Activated naive CD4-positive, alpha-beta T cell treated with anti-CD3 and anti-CD28 coated beads, Interleukin-2, amount 50 U/mL, for 16 hours (primary cell): ENCODE measurements at regions not wholly inside any gene's neighbourhood (a gene's known extent, or its start where the extent isn't known, plus 50 kb on each side); places are given as distances from the start of the nearest gene placed in this dataset.
"Not testable (repeated sequence)": the region's sequence is repeated elsewhere in the genome, so short reads cannot be mapped to it uniquely, and the experiment has no call there.

Experiments
- DNase-seq: peaks from one replicate; pipeline ENCODE4 v3.0.0-alpha.2; 2020

DNA sequence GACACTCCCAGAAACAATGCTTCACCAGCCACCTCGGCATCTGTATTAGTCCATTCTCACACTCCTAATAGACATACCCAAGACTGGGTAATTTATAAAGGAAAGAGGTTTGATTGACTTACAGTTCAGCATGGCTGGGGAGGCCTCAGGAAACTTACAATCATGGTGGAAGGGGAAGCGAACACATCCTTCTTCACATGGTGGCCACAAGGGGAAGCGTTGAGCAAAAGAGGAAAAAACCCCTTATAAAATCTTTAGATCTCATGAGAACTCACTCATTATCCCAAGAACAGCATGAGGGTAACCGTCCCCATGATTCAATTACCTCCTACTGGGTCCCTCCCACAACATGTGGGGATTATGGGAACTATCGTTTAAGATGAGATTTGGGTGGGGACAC is 140.9 kb downstream of the LIG4 start:
- not testable (repeated sequence) for DNase-seq

DNA sequence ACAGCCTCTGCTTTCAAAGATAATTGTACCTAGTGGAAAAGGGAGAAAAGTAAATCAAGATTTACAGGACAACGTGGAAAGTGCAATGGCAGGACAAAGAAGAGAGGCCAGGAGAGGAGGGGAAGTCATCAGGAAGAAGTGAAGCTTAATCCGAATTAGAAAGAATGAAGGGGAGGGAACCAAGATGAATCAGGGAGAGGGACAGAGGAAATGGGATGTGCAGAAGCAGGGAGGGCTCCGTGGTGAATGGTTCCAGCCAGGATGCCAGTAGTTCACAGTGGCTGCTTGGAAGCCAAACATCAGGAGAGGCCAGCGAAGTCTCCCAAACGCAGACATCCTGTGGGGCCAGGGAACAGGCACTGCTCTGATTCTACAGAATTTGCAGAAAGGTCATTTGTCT is 144.4 kb downstream of the LIG4 start:
- no peak for DNase-seq

GRCh38 chr13:108070491-108070890 is 144.8 kb downstream of the LIG4 start:
- no peak for DNase-seq

DNA sequence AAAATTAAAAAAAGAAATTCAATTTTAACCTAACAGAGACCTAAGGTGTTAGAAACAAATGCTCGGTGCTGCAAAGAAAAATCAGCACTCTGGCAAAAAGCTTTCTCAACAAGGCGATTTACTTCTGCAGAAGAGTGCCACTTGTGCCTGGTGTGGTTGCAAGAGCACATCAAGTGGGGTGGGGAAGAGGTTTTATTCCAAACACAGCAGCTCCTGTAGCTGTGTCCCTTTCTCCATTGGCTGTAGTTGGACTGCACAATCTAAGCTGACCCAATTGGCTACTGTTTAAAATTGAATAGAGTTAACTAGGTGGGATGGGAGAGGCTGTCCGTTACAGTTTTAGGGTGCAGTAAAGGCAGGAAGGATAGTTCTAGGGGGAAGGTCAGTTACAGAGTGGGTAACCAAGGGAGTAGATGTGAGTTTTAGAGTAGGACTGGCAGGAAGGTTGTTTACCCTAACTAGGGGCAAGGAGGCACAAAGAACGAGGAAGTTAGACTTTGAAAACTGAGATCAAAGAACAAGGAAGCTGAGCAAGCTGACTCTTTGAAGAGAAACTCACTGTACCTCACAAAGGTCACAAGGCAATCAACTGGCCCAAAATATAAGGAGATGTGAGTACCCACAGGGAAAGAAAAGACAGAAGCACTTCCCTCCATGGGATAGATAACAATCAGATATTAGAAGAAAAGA is 145.7 kb downstream of the LIG4 start:
- no peak for DNase-seq

- DNase-seq: not testable (repeated sequence)
Observed at GRCh38 chr13:108064372-108064771, 151.0 kb downstream of the LIG4 start.

DNA sequence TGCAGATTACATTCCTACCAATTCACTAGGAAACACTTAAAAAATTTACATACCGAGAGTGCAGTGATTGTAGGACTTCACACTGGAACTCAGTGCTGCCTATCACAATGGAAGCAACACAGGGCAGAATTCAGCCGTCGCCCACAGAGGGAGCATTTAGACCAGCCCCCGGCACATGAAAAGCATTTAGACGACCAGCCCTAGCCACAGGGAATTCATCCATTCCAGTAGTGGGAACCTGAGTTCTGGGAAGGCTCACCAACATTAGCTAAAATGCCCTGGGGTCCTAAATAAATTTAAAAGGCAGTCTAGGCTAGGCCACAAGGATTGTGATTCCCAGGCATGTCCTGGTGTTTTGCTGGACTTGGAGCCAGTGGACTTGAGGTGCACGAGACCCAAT is 155.2 kb downstream of the LIG4 start:
- no peak for DNase-seq

DNA sequence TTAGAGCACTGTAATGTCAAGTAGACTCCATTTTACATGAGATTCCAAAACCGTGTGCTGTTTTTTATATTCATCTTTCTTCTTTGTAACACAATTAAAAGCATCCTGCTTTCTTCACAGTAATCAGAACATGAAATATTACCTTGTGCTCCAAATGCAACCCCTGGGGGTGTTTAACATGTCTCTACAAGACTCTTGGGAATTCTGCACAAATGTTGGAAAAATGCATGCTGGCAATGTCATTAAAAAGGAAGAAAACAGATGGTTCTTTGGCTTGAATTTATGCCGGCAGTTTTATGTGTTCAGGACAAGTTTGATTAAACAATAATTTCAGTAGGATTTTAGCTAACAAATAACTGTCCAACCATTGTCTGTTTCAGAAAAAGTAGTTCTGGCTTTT is 159.1 kb downstream of the LIG4 start:
- DNase-seq: no peak

DNA sequence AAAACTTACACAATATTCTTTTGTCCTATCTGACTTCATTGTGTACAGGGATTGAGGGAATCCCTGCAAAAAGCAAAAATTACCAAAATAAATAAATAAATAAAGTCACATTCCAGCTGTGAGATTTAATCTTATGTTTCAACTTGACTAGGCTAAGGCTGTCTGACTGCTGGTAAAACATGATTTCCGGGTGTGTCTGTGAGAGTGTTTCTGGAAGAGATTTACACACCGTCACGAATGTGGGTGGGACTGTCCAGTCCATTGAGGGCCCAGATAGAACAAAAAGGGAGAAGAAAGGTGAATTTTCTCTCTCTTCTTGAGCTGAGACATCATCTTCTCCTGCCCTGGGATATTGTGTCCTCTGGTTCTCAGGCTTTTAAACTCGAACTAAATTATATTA is 166.1 kb downstream of the LIG4 start:
- no peak for DNase-seq

GRCh38 chr13:108044954-108045353 is 170.4 kb downstream of the LIG4 start:
- no peak for DNase-seq

DNA sequence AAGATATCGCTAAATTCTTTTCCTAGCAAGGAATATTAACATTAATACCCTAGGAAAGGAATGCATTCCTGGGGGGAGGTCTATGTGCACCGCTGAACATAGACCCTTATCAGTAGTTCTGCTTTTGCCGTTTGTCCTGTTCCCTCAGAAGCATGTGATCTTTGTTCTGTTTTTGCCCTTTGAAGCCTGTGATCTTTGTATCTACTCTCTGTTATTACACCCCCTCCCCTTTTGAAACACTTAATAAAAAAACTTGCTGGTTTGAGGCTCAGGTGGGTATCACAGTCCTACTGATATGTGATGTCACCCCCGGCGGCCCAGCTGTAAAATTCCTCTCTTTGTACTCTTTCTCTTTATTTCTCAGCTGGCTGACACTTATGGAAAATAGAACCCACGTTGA is 172.5 kb downstream of the LIG4 start:
- not testable (repeated sequence) for DNase-seq

GRCh38 chr13:108037348-108037747 is 178.0 kb downstream of the LIG4 start:
- no peak for DNase-seq

GRCh38 chr13:108036411-108036932 is 178.9 kb downstream of the LIG4 start:
- DNase-seq: no peak

DNA sequence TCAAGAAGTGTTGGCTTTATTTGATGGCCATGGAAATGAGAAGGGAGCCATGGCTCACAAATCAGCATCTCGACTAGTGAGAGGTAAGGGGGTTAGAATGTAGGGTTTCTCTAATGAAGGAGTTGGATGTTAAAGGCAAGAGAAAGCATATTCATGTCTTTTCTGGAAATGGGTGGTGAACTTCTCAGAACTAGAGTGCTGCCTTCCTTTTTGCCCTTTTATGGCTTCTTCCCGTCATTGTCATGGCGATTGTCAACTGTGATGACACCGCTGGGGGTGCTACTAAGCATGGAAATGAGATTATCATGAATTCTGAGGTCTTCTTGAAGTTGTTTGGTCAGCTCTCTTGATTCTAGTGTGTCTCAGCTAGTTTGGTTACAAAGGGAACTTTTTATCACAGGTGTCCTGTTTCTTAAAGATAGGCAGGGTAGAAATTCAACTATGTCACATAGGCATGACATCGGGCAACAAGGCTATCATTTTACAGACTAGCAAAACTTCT is 180.4 kb downstream of the LIG4 start:
- DNase-seq: no peak

DNA sequence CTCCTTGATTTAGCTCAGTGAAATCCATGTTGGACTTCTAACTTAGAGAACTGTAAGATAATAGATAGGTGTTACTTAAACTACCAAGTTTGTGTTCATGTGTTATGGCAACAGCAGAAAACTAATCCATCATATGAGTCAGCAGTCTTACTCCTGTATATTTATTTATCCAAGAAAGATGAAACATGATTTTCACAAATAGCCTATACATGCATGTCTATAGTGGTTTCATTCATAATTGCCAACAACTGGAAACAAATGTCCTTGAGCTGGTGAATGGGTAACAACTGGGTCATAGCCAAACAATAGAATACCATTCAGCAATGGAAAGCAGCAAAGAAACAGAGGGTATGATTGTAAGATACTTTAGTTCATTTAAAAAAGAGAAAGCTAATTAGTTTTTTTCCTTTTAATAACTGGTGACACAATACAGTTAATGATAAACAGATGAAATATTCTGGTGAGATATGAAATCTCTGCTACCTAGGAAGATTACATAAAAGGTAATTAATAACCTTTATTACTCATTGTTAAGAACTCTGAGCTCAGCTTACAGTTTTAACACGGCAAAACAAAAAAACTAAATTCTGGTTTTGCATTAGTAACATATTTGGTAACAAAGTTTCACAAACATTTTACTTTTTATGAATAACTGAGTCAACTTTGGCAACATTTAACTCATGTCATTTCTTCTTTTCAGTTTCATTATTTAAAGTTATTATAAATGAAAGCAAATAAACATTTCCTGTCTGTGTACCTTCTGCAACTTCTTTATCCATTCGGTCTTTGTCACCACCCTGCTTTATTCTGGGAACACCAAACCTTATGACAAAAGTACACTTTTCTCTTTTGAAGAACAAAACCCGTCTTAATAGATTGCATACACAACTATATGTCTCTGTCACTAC is 181.3 kb downstream of the LIG4 start:
- no peak for DNase-seq

GRCh38 chr13:108031865-108032264 is 183.5 kb downstream of the LIG4 start:
- no peak for DNase-seq

- no peak for DNase-seq
Observed at GRCh38 chr13:108030769-108031168, 184.6 kb downstream of the LIG4 start.

DNA sequence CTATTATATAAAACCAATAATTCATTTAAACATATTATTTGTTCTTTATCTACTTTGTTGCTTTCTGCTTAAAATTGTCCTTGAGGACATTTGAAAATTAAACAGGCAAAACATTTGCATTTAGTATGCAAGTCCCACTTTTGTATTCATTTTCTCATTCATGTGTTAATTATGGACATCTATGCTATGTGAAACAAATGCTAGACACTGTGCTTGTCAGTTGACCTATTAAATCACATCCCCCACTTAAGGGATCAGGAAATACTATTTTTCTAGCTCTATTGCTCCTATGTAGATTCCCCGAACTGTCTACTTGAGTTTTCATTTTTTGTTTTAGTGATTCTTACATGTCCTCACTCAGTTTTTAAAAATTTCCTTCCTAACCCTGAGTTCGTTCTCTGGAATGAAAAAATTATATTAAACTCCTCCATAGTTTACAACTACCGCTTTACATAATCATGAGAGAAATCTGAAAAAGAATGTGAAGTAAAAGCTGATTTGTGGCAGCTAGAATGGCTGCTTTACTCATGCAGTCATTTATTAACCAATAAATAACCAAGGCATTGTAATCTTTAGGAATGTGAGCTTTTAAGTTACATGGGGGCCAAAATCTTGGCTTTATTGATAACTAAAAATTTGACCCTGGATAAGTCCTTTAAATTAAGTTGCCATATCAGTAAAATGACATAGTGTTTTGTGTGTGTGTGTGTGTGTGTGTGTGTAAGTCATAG is 188.5 kb downstream of the LIG4 start:
- DNase-seq: no peak

DNA sequence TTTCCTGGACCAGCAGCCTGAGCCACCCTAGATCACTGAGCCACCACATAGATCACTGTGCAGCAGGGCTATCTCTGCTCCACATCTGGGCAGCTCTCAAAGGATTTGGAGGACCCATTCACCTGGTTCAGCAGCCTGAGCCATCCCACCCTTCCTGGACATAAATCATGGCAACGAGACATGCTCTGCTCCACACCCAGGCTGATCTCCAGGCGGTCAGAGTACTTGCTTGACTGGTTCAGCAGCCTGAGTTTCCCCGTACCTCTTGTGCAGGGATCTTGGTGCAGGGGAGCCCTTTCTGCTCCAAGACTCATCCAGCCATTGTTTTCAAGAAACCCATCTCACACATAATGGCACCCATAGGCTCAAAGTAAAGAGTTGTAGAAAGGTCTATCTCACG is 195.3 kb downstream of the LIG4 start:
- DNase-seq: no peak

DNA sequence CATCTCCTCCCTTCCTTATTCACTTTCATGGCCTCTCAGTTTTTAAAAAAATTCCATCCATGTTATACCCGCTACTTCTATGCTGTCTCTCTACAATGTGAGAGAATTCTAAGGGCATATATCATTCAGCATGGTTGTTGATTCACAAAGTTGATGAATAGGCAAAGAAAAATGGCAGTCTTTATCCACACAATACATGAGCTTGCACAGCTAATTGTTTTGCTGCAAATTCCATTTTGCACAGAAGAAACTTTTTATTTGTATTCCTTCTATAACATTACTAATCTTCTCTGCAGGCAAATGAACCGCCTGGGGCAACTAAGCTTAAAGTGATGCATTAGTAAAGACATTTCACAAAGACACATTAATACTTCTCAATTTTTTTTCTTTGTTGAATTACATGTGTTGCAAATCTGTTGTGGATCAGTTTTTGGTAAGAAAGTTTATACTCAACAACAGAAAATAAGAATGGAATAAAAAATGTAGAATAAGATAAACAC is 196.9 kb downstream of the LIG4 start:
- no peak for DNase-seq

DNA sequence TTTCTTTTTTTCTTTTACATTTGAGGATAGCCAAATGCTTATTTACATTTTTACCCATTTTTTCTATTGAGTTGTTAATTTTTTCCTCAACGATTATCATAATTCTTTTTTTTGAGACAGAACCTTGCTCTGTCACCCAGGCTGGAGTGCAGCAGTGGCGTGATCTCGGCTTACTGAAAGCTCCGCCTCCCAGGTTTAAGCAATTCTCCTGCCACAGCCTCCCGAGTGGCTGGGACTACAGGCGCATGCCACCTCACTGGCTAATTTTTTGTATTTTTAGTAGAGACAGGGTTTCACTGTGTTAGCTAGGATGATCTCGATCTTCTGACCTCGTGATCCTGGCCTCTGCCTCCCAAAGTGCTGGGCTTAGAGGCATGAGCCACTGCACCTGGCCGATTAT is 208.7 kb downstream of the LIG4 start:
- DNase-seq: no peak

DNA sequence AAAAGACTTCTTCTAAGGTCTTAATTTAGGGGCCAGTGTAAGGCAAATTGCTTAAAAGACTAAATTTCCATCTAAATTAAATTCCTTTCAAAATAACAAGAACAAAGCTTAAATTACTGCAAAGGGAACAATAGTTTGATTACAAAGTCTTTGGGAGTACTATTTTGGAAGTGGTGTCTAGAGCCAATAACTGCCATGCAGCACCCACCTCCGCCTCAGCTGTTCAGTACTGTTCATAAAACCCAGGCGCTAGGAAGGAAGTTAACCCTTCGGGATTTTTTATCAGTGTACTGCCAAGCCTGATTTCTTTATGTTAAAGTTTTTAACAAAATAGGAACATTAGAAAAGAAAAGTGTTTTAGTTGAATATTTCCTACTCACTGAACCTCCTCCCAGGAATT is 210.1 kb downstream of the LIG4 start:
- no peak for DNase-seq

DNA sequence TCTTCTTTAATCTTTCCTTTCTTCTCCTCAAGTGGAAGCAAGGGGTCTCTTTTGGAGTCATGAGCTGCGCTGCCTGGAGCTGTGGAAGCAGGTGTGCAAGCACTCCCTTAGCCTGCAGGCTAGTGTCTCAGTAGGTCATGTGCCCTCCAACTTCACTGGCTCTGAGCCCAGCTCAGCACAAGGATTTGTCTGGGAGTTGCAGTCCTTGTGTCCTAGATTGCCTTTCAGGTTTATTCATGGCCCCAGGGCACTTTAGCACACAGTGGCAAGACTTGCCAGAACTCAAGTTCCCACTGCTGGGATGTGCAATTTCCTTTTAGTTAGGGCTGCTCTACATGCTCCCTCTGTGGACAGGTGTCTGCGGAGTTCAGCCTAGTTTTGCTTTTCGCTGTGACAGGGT is 211.7 kb downstream of the LIG4 start:
- DNase-seq: no peak

DNA sequence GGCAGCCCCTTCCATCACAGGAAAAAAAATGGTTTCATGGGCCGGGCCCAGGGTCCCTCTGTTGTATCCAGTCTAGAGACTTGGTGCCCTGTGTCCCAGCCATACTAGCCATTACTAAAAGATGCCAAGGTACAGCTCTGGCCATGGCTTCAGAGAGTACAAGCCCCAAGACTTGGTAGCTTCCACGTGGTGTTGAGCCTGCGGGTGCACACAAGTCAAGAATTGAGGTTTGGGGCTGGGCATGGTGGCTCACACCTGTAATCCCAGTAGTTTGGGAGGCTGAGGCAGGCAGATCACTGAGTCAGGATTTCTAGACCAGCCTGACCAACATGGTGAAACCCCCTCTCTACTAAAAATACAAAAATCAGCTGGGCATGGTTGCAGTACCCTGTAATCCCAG is 214.3 kb downstream of the LIG4 start:
- no peak for DNase-seq
